HEK293T (cell line): ENCODE measurements at regions not wholly inside any gene's neighbourhood (a gene's known extent, or its start where the extent isn't known, plus 50 kb on each side); places are given as distances from the start of the nearest gene placed in this dataset.

Source experiments
- ARNT ChIP-seq: fragments of 450-650 bp; IDR thresholded peaks from 2 replicates; pipeline ENCODE4 v1.6.1; 2017; ENCODE audit warnings: mild to moderate bottlenecking
- BHLHE40 ChIP-seq: fragments of 450-650 bp; IDR thresholded peaks from 2 replicates; pipeline ENCODE4 v1.6.1; 2016; ENCODE audit warnings: mild to moderate bottlenecking, moderate library complexity, borderline replicate concordance
- CTBP1 ChIP-seq: fragments of 450-650 bp; IDR thresholded peaks from 2 replicates; pipeline ENCODE4 v1.6.1; 2016; ENCODE audit warnings: borderline replicate concordance
- ELF4 ChIP-seq: fragments of 450-650 bp; IDR thresholded peaks from 2 replicates; pipeline ENCODE4 v1.6.1; 2017; ENCODE audit warnings: antibody characterized with exemption
- FOXM1 ChIP-seq: fragments of 450-650 bp; IDR thresholded peaks from 2 replicates; pipeline ENCODE4 v1.6.1; 2017; ENCODE audit warnings: mild to moderate bottlenecking, borderline replicate concordance
- HDGF ChIP-seq: fragments of 450-650 bp; IDR thresholded peaks from 2 replicates; pipeline ENCODE4 v1.6.1; 2017; ENCODE audit warnings: antibody characterized with exemption, borderline replicate concordance
- L3MBTL2 ChIP-seq: fragments of 450-650 bp; conservative IDR thresholded peaks from 2 replicates; pipeline ENCODE4 v1.6.1; 2016; ENCODE audit warnings: mild to moderate bottlenecking
- LEF1 ChIP-seq: fragments of 450-650 bp; IDR thresholded peaks from 2 replicates; pipeline ENCODE4 v1.6.1; 2017; ENCODE audit warnings: mild to moderate bottlenecking, borderline replicate concordance
- NFRKB ChIP-seq: fragments of 450-650 bp; IDR thresholded peaks from 2 replicates; pipeline ENCODE4 v1.6.1; 2016; ENCODE audit warnings: mild to moderate bottlenecking, moderate library complexity
- SP1 ChIP-seq: fragments of 450-650 bp; IDR thresholded peaks from 2 replicates; pipeline ENCODE4 v1.6.1; 2017
- SUZ12 ChIP-seq: fragments of 450-650 bp; IDR thresholded peaks from 2 replicates; pipeline ENCODE4 v1.6.1; 2016; ENCODE audit warnings: mild to moderate bottlenecking
- TARDBP ChIP-seq: fragments of 450-650 bp; IDR thresholded peaks from 2 replicates; pipeline ENCODE4 v1.6.1; 2016
- ZNF384 ChIP-seq: fragments of 450-650 bp; IDR thresholded peaks from 2 replicates; pipeline ENCODE4 v1.6.1; 2016

DNA sequence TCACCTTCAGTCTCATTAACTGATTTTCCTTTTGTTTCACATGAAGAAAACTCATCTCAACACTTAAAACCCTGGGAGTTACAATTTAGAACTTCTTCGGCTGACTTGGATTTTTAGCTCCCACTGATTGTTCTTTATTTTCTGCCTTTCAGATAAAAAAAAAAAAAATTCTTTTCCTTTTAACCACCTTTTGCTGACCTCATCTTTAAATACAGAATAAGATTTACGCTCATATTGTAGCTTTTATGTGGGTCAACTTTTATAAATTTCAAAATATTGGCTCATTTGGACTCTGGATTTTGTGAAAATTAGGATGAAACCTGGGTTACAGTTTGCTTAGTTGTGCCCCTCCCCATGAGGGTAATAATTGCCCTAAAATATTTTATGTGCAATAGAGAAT is 659.3 kb downstream of the ZNF674 start:
- no peak for TF ChIP-seq FOXM1
- no peak for TF ChIP-seq HDGF
- TF ChIP-seq SP1 = no peak
- TF ChIP-seq ELF4 = no peak
- no peak for TF ChIP-seq CTBP1
- no peak for TF ChIP-seq ARNT
- TF ChIP-seq LEF1 = no peak
- TF ChIP-seq L3MBTL2 = no peak
- no peak for TF ChIP-seq SUZ12
- no peak for TF ChIP-seq ZNF384
- TF ChIP-seq BHLHE40 = no peak
- TF ChIP-seq TARDBP = no peak
- no peak for TF ChIP-seq NFRKB
